HG03135 (cell line): ENCODE measurements at regions not wholly inside any gene's neighbourhood (a gene's known extent, or its start where the extent isn't known, plus 50 kb on each side); places are given as distances from the start of the nearest gene placed in this dataset.

ENCODE experiments used
- ATAC-seq: cut with Tn5 transposase; IDR thresholded peaks from one replicate; pipeline ENCODE4 v1.9.1; 2021; ENCODE audit warnings: mild to moderate bottlenecking, moderate library complexity; ENCODE audit not compliant: unreplicated experiment

- ATAC-seq, result no peak
Observed at GRCh38 chr1:216926720-216927510, 203.7 kb upstream of the ESRRG start.

DNA sequence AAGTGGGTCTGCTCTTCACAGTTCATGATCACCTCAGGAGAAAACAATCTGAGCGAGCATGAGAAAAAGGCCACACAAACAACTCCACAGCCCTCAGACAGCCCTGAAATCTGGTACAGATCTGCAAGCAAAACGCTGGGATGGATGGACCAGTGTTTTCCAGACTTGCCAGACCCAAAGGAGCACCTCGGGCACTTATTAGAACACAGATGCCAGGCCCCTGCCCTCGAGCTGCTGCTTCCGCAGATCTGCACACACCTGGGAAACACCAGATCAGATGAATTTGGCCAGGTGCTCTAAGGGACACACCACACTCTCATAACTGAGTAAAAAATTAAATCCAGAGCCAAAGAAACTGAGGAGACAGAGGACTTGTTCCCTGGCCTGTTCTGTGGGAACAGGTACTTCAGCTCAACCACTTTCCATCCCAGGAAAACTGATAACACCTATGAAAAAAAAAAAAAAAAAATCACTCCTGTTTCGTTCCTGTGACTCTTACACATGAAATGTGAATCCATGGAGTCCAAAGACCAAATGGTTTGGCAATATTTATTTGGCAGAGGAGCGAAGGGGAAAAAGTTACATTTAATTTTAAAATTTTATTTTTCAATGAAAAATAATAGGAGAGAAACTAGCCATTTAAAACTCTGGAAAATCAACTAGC is 202.9 kb upstream of the ESRRG start:
- ATAC-seq, result no peak

DNA sequence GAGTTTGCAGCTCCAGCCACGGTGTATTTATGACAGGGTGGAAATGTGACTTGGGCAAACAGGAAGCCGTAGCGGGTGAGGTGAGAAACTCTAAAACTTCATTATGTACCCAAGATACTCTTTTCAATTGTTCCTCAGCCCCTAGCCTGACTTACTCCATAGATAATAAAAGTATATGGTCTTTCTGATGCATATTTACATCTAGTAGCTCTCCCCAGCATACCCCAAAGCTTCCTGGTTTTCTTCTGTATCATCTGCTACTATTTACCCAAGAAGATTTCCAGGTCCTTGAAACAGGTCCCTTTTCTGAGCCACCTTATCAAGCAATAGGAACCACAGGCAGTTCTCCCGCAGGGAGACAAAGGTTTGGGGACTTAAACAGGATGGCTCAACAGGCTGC is 201.5 kb upstream of the ESRRG start:
- no peak for ATAC-seq

DNA sequence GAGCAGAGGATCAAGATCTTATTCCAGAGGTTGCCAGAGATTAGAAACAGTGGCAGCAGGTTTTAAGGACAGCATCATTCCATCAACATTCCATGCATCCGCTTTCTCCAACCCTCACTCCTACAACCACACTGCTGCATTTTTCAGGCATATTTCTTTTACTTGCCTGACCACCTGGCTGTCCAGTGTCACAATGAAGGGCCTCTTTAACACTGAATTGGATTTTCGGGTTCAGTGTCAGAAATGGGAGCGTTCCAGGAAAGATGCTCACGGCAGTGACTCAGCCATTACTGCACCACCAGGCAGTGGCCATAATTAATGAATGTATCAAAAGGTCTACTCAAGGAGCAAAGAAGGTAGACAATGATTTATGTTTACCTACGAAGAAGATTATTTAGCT is 200.4 kb upstream of the ESRRG start:
- ATAC-seq, result no peak

- ATAC-seq, result no peak
Observed at GRCh38 chr1:216922406-216922805, 199.2 kb upstream of the ESRRG start.

- ATAC-seq, result no peak
Observed at GRCh38 chr1:216921866-216922265, 198.6 kb upstream of the ESRRG start.

DNA sequence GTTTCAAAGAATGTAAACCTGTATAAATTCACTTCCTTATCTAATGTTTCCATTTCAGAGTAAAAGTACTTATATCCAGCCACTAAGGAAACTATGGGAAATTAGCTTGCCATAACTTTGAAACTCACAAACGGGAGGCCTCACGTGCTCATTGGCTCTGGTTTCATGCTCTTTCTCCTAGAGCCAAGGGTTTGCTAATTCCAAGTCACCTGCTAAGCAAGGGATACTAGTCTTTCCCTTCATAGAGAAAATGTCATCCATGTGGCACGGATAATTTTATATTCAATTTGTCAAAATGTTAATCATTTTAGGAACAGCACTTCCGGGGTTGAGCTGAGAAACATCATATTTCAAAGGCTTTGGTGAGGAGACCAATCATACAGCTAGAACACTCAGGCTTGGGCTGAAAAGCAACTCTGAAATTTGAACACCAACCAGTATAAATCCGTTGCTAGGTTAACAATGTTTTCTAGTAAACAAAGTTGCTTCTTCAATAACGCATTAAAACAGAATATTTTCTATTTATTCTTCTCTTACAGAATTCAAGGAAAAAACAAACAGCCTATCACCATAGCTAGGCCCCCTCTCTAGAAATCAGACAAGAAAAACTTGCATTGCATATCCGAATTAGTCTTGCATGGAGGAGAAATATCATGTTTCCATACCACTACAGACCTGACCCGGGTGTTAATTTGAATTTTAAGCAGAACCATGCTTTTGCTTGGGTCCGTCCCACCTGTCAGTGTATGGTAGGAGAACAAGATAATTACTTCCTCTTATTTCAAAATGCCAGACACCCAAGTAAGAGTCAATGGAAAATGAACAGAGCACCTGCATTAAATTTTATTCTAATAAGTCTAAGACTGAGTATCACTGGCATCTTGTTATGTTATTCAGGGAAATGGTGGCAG is 196.1 kb upstream of the ESRRG start:
- ATAC-seq, result no peak

- ATAC-seq, result no peak
Observed at GRCh38 chr1:216916890-216917438, 193.7 kb upstream of the ESRRG start.

DNA sequence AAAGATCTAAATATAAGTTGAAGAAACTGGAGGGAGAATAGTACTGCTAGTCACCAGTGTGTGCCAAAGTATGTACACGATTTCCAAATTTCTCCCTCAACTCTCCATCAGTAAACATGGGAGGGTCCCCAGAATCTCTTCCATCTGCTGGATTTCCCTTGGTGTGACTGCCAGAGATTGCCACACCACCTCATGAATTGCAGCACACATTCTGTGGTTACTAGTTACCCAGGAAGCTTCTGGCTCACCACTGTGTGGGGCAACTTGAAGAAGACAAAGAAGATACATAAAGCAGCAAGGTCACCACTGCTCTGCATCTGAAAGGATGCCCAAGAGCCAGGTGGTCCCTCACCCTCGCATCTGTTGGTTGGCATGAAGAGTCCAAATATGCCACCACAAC is 191.7 kb upstream of the ESRRG start:
- ATAC-seq, result no peak

- no peak for ATAC-seq
Observed at GRCh38 chr1:216913976-216914375, 190.7 kb upstream of the ESRRG start.

DNA sequence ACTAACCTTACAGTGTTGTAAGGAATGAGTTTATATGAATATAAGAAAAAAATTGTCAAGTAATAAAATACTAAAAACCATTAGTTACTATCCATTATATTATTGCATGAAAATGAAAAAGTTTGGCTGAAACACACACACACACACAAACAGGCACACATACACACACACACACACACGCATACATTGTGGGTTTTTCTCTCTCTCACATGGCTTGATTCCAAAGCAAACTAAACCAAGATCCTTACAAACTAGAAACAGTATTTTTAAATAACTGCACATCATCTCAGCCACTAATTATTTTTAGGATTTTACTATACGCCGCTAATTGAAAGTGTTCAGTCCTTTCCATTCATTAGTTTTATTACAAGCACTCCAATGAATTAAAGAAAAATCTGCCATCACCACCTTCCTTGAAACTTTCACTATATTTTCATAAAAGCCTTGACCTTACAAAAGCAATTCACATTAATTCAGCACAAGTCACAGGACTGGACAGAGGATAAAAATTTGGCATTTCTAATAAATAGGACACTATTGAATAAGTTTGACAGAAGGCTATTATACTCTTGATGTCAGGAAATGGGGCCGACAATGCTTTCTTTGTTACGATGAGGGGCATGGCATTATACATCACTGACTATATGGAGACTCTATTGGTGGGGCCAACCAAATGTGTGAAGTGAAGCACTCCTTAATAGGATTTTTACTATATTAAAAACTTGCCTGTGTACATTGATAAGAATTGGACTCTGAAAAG is 187.0 kb upstream of the ESRRG start:
- ATAC-seq, result no peak

DNA sequence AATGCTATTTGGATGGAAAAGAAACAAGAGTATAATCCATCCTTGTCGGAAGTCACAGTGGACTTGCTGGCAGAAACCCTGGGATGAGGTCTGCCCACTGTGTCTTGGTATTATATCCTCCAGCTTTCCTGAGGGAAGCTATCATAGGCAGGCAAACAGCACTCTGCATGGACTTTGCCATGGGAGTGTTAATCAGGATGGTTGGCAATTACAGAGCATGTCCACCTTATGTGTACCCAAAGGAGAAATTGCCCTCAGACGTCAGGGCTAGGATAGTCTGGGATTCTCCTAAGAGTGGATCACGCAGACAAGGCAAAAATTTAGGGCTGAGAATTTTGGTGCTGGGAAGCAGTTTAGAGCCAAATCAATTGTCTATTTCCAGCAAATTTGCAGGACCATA is 184.9 kb upstream of the ESRRG start:
- ATAC-seq, result no peak

DNA sequence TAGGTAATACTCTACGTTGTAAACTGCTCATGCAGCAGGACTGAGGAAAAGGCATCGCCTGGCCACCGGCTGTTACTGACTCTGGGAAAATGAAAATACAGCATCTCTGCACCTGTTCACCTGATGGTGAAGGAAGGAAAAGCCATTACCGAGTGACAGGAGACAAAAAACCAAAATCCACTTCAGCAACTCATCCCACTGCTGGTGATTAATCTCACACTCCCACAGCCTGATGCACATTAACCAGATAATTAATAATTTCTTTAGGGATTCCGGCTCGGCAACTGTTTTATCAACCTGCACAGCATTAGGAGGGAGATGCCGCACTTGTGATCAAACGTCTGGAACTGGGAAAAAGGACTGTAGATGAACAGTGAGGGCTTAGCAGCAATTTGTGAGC is 183.9 kb upstream of the ESRRG start:
- no peak for ATAC-seq

DNA sequence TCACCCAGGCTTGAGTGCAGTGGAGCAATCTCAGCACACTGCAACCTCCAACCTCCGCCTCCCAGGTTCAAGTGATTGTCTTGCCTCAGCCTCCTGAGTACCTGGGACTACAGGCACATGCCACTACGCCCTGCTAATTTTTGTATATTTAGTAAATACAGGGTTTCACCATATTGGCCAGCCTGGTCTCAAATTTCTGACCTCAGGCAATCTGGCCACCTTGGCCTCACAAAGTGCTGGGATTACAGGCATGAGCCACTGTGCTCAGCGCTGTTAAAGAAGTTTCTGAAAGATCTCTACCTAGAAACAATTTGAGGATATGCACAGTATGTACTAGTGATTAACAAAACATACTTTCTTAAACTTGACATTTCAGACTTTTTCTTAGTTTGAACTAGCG is 182.6 kb upstream of the ESRRG start:
- ATAC-seq, result no peak

- no peak for ATAC-seq
Observed at GRCh38 chr1:216905137-216905536, 181.9 kb upstream of the ESRRG start.

DNA sequence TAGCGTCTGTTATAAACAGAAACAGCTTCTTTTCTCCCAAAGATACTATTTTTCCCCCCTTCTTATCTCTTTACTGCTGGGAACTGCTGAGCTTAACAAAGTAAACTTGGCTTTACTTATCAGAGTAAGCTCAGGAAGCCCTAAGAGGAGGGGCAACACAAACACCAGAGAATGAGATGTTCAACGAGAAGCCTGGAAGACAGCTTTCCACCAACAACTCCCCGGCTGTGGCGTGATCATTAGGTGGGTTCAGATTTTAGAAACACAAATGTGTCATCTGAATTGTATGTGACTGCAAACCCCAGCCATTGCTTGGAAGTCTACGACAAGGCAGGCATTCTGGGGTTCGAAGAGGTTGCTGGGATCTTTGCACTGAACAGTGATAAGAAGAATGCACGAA is 181.2 kb upstream of the ESRRG start:
- ATAC-seq, result no peak

GRCh38 chr1:216903382-216903740 is 180.1 kb upstream of the ESRRG start:
- no peak for ATAC-seq

- ATAC-seq, result no peak
Observed at GRCh38 chr1:216902669-216903381, 179.6 kb upstream of the ESRRG start.

GRCh38 chr1:216900116-216900620 is 176.9 kb upstream of the ESRRG start:
- ATAC-seq, result no peak

DNA sequence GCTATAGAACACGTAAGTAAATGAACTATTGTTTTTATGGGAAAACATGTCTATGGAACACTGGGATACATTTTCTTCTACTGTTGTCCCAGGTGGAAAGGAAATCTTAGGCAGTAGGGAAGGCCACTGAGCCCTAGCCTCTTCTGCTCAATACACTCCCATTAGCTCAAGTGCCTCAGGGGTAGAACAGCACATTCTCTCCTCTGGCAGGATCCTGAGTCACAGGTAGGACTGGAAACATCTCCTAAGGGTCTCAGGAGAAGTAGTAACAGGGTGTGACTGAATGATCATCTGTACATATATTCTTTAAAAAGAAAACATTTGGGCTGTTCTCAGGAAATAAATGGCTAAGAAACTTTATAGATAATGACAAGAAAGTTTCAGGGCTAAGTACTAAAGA is 175.6 kb upstream of the ESRRG start:
- no peak for ATAC-seq
